Activated CD4-positive, alpha-beta T cell treated with anti-CD3 and anti-CD28 coated beads, Interleukin-2, amount 10 ng/mL, durations not matched to agents 7 days and 5 days (primary cell): ENCODE measurements at regions not wholly inside any gene's neighbourhood (a gene's known extent, or its start where the extent isn't known, plus 50 kb on each side); places are given as distances from the start of the nearest gene placed in this dataset.
"Not testable (repeated sequence)": the region's sequence is repeated elsewhere in the genome, so short reads cannot be mapped to it uniquely, and the experiment has no call there.

ENCODE experiments used
- CTCF ChIA-PET: fragments of 350-600 bp; sonication (Branson Sonifier 250); formaldehyde crosslinking; loops from one replicate; lab custom pipeline; 2021; ENCODE audit warnings: antibody characterized with exemption; lab: Charles Lee
- POLR2A ChIA-PET: fragments of 350-600 bp; sonication (Branson Sonifier 250); formaldehyde crosslinking; loops from one replicate; lab custom pipeline; 2021; ENCODE audit warnings: antibody characterized with exemption; lab: Charles Lee
- DNase-seq: peaks from one replicate; pipeline ENCODE4 v3.0.0-alpha.2; 2020
- H3K27ac Mint-ChIP-seq: one replicate; pipeline ENCODE4 v1.8.0; 2021; ENCODE audit warnings: mild to moderate bottlenecking, moderate library complexity, mixed read lengths
- H3K27me3 Mint-ChIP-seq: one replicate; pipeline ENCODE4 v1.8.0; 2021; ENCODE audit warnings: mixed read lengths
- H3K36me3 Mint-ChIP-seq: one replicate; pipeline ENCODE4 v1.8.0; 2021; ENCODE audit warnings: low read depth, mixed read lengths
- H3K4me1 Mint-ChIP-seq: one replicate; pipeline ENCODE4 v1.8.0; 2021; ENCODE audit warnings: mixed read lengths
- H3K4me3 Mint-ChIP-seq: one replicate; pipeline ENCODE4 v1.8.0; 2021; ENCODE audit warnings: mild to moderate bottlenecking, moderate library complexity, mixed read lengths
- H3K9me3 Mint-ChIP-seq: one replicate; pipeline ENCODE4 v1.8.0; 2021; ENCODE audit warnings: mixed read lengths

DNA sequence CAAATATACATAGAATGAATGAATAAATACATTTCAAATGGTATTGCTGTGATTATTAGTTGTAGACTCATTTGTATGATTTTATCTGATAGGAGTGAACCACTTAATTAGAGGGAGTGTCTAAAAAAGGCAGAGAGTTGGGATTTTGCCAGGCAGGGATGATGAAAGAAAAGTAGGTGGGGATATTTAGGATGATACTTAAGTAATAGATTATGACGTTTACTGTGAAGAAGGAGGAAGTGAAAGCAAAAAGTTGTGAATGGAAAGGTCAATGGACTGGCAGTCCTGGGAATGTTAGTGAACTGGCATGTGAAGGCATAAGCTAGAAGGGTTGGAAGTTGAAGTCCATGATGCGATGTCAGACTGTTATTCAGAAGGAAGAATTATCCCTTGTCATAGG lies 917.1 kb downstream of the RAPGEF2 start:
- peaks cover 13% of the 10 kb centered on the region for H3K9me3 Mint-ChIP-seq
- DNase-seq: no peak
- H3K4me1 Mint-ChIP-seq: no peaks in the 10 kb centered on the region
- no peaks in the 10 kb centered on the region for H3K27me3 Mint-ChIP-seq
- no peak overlapping the region for H3K27ac Mint-ChIP-seq
- CTCF ChIA-PET: no interaction called here
- H3K36me3 Mint-ChIP-seq: no peaks in the 10 kb centered on the region
- H3K4me3 Mint-ChIP-seq: no peak overlapping the region
- POLR2A ChIA-PET: no interaction called here

DNA sequence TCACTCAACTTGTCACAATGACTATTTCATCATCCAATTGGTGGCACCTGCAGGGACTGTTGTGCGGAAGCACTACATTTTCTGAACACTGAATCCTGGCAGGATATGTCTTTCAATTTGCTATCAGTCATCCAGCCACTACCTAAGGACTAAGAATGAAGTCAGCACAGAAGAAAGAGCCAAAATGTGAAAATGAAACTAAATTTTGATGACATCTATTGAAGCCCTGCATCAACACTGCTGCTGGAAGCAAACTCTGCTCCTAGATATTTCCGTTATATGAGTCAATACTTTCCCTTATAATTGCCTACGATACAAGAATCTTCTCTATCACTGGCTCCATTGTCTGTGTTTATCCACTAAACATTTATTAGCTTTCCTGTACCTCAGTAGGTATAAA lies 917.9 kb downstream of the RAPGEF2 start:
- Mint-ChIP-seq H3K27ac (no peak overlapping the region), H3K36me3 (no peaks in the 10 kb centered on the region), H3K9me3 (peaks cover 10% of the 10 kb centered on the region), H3K4me1 (no peaks in the 10 kb centered on the region), H3K4me3 (no peak overlapping the region), H3K27me3 (no peaks in the 10 kb centered on the region)
- ChIA-PET CTCF (no interaction called here), POLR2A (no interaction called here)
- DNase-seq: no peak

GRCh38 chr4:160021870-160022269 lies 919.0 kb downstream of the RAPGEF2 start:
- no peaks in the 10 kb centered on the region for H3K36me3 Mint-ChIP-seq
- POLR2A ChIA-PET: no interaction called here
- no peak overlapping the region for H3K27ac Mint-ChIP-seq
- H3K4me1 Mint-ChIP-seq: no peaks in the 10 kb centered on the region
- no peak for DNase-seq
- no peaks in the 10 kb centered on the region for H3K27me3 Mint-ChIP-seq
- CTCF ChIA-PET: no interaction called here
- H3K9me3 Mint-ChIP-seq: peaks cover 10% of the 10 kb centered on the region
- H3K4me3 Mint-ChIP-seq: no peak overlapping the region

DNA sequence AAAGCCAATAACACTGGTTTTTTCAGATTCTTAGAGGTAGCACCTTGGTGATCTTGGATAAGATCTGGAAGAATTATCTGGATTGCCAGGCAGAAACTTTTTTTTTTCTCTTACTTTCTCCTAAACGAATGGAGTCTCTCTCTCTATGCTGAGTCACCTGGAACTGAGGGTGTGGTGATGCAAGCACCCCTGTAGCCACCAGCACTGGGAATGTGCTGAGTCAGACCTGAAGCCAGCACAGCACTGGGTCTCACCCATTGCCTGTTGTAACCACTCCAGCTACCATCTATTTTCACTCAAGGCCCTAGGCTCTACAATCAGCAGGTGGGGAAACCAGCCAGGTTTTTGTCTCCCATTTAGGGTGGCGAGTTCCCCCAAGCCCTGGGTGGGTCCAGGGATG lies 923.8 kb downstream of the RAPGEF2 start:
- Mint-ChIP-seq H3K4me1 (no peaks in the 10 kb centered on the region), H3K9me3 (peaks cover 4% of the 10 kb centered on the region), H3K27me3 (no peaks in the 10 kb centered on the region), H3K4me3 (no peak overlapping the region), H3K27ac (no peak overlapping the region), H3K36me3 (no peaks in the 10 kb centered on the region)
- ChIA-PET CTCF (no interaction called here), POLR2A (no interaction called here)
- no peak for DNase-seq

GRCh38 chr4:160034501-160034900 lies 931.6 kb downstream of the RAPGEF2 start:
- no peaks in the 10 kb centered on the region for H3K9me3 Mint-ChIP-seq
- no peak for DNase-seq
- no peaks in the 10 kb centered on the region for H3K36me3 Mint-ChIP-seq
- H3K4me3 Mint-ChIP-seq: no peak overlapping the region
- H3K27ac Mint-ChIP-seq: no peak overlapping the region
- POLR2A ChIA-PET: no interaction called here
- H3K4me1 Mint-ChIP-seq: no peaks in the 10 kb centered on the region
- H3K27me3 Mint-ChIP-seq: no peaks in the 10 kb centered on the region
- CTCF ChIA-PET: no interaction called here

DNA sequence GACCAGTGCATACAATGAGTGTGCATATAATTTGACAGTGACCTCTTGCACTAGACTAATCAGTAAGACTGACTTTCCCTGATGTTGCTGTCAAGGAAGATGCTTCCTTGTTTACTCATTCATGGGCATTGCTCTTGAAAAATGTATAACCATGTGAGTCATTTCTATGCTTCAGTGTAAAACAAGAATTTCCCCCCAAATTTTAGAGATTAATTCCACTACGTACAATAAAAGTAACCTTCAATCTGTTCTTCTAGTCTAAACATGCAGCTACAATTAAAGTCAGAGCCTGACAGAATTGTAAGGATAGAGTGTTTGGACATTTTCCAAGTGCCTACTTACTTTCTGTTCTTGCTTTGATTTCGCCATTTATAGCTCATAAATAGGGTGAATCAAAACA lies 935.7 kb downstream of the RAPGEF2 start:
- no peak for DNase-seq
- no peak overlapping the region for H3K27ac Mint-ChIP-seq
- H3K27me3 Mint-ChIP-seq: no peaks in the 10 kb centered on the region
- ChIA-PET POLR2A (no interaction called here), CTCF (no interaction called here)
- no peak overlapping the region for H3K4me3 Mint-ChIP-seq
- peaks cover 3% of the 10 kb centered on the region for H3K9me3 Mint-ChIP-seq
- no peaks in the 10 kb centered on the region for H3K4me1 Mint-ChIP-seq
- no peaks in the 10 kb centered on the region for H3K36me3 Mint-ChIP-seq

GRCh38 chr4:160044693-160045092 lies 941.8 kb downstream of the RAPGEF2 start:
- no peak overlapping the region for H3K27ac Mint-ChIP-seq
- H3K4me3 Mint-ChIP-seq: no peak overlapping the region
- POLR2A ChIA-PET: no interaction called here
- CTCF ChIA-PET: no interaction called here
- no peaks in the 10 kb centered on the region for H3K27me3 Mint-ChIP-seq
- H3K36me3 Mint-ChIP-seq: no peaks in the 10 kb centered on the region
- H3K9me3 Mint-ChIP-seq: peaks cover 12% of the 10 kb centered on the region
- no peak for DNase-seq
- no peaks in the 10 kb centered on the region for H3K4me1 Mint-ChIP-seq

GRCh38 chr4:160082432-160083207 lies 979.7 kb downstream of the RAPGEF2 start:
- Mint-ChIP-seq H3K4me3 (no peak overlapping the region), H3K4me1 (no peaks in the 10 kb centered on the region), H3K27me3 (no peaks in the 10 kb centered on the region), H3K27ac (no peak overlapping the region), H3K9me3 (peaks cover 8% of the 10 kb centered on the region), H3K36me3 (no peaks in the 10 kb centered on the region)
- ChIA-PET CTCF (no interaction called here), POLR2A (no interaction called here)
- DNase-seq: no peak

- Mint-ChIP-seq H3K4me3 (no peak overlapping the region), H3K4me1 (no peaks in the 10 kb centered on the region), H3K27ac (no peak overlapping the region), H3K9me3 (peaks cover 8% of the 10 kb centered on the region), H3K36me3 (no peaks in the 10 kb centered on the region), H3K27me3 (no peaks in the 10 kb centered on the region)
- no peak for DNase-seq
- CTCF ChIA-PET: no interaction called here
- POLR2A ChIA-PET: no interaction called here
Observed at GRCh38 chr4:160091631-160092030, 988.8 kb downstream of the RAPGEF2 start.

GRCh38 chr4:160100316-160100715 lies 997.4 kb downstream of the RAPGEF2 start:
- no peaks in the 10 kb centered on the region for H3K27me3 Mint-ChIP-seq
- ChIA-PET CTCF (no interaction called here), POLR2A (no interaction called here)
- no peak for DNase-seq
- no peak overlapping the region for H3K27ac Mint-ChIP-seq
- no peaks in the 10 kb centered on the region for H3K4me1 Mint-ChIP-seq
- H3K36me3 Mint-ChIP-seq: no peaks in the 10 kb centered on the region
- no peak overlapping the region for H3K4me3 Mint-ChIP-seq
- H3K9me3 Mint-ChIP-seq: peaks cover 3% of the 10 kb centered on the region

- no peaks in the 10 kb centered on the region for H3K27me3 Mint-ChIP-seq
- H3K4me1 Mint-ChIP-seq: no peaks in the 10 kb centered on the region
- peaks cover 25% of the 10 kb centered on the region for H3K9me3 Mint-ChIP-seq
- no peak for DNase-seq
- POLR2A ChIA-PET: no interaction called here
- CTCF ChIA-PET: no interaction called here
- no peak overlapping the region for H3K4me3 Mint-ChIP-seq
- no peaks in the 10 kb centered on the region for H3K36me3 Mint-ChIP-seq
- H3K27ac Mint-ChIP-seq: no peak overlapping the region
Observed at GRCh38 chr4:160110891-160111290, 1008.0 kb downstream of the RAPGEF2 start.

GRCh38 chr4:160117686-160118085 lies 1014.8 kb downstream of the RAPGEF2 start:
- Mint-ChIP-seq H3K27ac (no peak overlapping the region), H3K4me3 (no peak overlapping the region), H3K36me3 (no peaks in the 10 kb centered on the region), H3K4me1 (no peaks in the 10 kb centered on the region), H3K27me3 (no peaks in the 10 kb centered on the region), H3K9me3 (peaks cover 18% of the 10 kb centered on the region)
- ChIA-PET CTCF (no interaction called here), POLR2A (no interaction called here)
- no peak for DNase-seq

DNA sequence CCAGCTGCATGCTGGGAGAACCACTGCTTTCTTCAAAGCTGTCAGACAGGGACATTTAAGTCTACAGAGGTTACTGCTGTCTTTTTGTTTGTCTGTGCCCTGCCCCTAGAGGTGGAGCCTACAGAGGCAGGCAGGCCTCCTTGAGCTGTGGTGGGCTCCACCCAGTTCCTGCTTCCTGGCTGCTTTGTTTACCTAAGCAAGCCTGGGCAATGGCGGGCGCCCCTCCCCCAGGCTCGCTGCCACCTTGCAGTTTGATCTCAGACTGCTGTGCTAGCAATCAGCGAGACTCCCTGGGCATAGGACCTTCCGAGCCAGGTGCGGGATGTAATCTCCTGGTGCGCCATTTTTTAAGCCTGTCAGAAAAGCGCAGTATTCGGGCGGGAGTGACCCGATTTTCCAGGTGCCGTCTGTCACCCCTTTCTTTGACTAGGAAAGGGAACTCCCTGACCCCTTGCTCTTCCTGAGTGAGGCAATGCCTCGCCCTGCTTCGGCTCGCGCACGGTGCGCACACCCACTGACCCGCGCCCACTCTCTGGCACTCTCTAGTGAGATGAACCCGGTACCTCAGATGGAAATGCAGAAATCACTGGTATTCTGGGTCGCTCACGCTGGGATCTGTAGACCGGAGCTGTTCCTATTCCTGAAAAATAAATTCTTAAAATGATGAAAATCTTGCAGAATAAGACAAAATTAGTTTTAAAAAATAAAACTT lies 1022.9 kb downstream of the RAPGEF2 start:
- H3K4me1 Mint-ChIP-seq, H3K9me3 Mint-ChIP-seq, CTCF ChIA-PET, POLR2A ChIA-PET, H3K36me3 Mint-ChIP-seq, H3K27me3 Mint-ChIP-seq, H3K4me3 Mint-ChIP-seq, DNase-seq: not testable (repeated sequence)
- H3K27ac Mint-ChIP-seq: peak overlapping the region; percentile 19

DNA sequence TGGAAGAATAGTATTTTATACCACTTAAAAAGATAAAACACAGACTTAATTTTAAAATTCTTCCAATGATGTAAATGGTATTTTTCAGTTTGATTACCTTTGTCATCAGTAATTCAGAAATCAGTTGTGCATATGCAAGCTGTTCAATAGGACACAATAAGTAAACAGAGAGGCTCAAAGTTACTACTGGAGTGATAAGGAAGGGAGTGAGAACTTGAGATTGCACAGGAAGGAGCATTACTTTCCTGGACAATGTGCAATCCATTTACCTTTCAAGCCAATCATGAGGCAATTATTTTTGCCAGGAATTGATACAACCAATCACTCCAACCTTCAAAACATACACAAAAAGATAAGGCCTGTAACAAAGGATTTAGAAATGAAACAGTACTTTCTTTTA lies 1024.3 kb downstream of the RAPGEF2 start:
- no peak for DNase-seq
- H3K9me3 Mint-ChIP-seq: peaks cover 12% of the 10 kb centered on the region
- no peaks in the 10 kb centered on the region for H3K36me3 Mint-ChIP-seq
- H3K4me1 Mint-ChIP-seq: no peaks in the 10 kb centered on the region
- no peak overlapping the region for H3K4me3 Mint-ChIP-seq
- H3K27me3 Mint-ChIP-seq: no peaks in the 10 kb centered on the region
- H3K27ac Mint-ChIP-seq: no peak overlapping the region
- ChIA-PET CTCF (no interaction called here), POLR2A (no interaction called here)
